HFF-Myc (cell line): ENCODE measurements at regions not wholly inside any gene's neighbourhood (a gene's known extent, or its start where the extent isn't known, plus 50 kb on each side); places are given as distances from the start of the nearest gene placed in this dataset.
A peak's percentile ranks its signal among the peaks of the same experiment; 100 is the strongest.

Experiments used
- DNase-seq: peaks from one replicate; pipeline ENCODE4 v3.0.0-alpha.2; 2011; ENCODE audit warnings: low read depth; ENCODE audit errors: extremely low read depth
- H3K4me3 ChIP-seq: replicated peaks from 2 replicates; pipeline ENCODE4 v1.5.1; 2011; ENCODE audit warnings: low read depth, mild to moderate bottlenecking, control low read depth, low read length
- CTCF ChIP-seq: IDR thresholded peaks from 2 replicates; pipeline ENCODE4 v1.5.1; 2012; ENCODE audit warnings: mild to moderate bottlenecking, low read depth, low read length, control low read depth; ENCODE audit errors: missing control alignments

GRCh38 chr4:125837493-125838201 is 522.9 kb downstream of the FAT4 start:
- no peak for TF ChIP-seq CTCF
- H3K4me3 ChIP-seq, result no peak overlapping the region
- DNase-seq, result no peak

- no peak for DNase-seq
- no peak for TF ChIP-seq CTCF
Measured at GRCh38 chr4:125838202-125838601, 523.4 kb downstream of the FAT4 start.

GRCh38 chr4:125838924-125839323 is 524.2 kb downstream of the FAT4 start:
- no peak overlapping the region for H3K4me3 ChIP-seq
- DNase-seq, result no peak
- TF ChIP-seq CTCF, result no peak

More at GRCh38 chr4:125838202-125838601, 523.4 kb downstream of the FAT4 start:
- H3K4me3 ChIP-seq, result no peak overlapping the region

GRCh38 chr4:125843947-125844346 is 529.2 kb downstream of the FAT4 start:
- H3K4me3 ChIP-seq, result no peak overlapping the region
- TF ChIP-seq CTCF, result no peak
- DNase-seq, result no peak

- no peak for DNase-seq
- H3K4me3 ChIP-seq, result no peak overlapping the region
- TF ChIP-seq CTCF, result no peak
Measured at GRCh38 chr4:125847518-125847917, 532.8 kb downstream of the FAT4 start.

GRCh38 chr4:125849869-125850268 is 535.1 kb downstream of the FAT4 start:
- TF ChIP-seq CTCF, result no peak
- peak; percentile 22 for DNase-seq
- no peak overlapping the region for H3K4me3 ChIP-seq
